GM21723 (cell line): ENCODE measurements at regions not wholly inside any gene's neighbourhood (a gene's known extent, or its start where the extent isn't known, plus 50 kb on each side); places are given as distances from the start of the nearest gene placed in this dataset.

Experiments
- ATAC-seq: cut with Tn5 transposase; IDR thresholded peaks from one replicate; pipeline ENCODE4 v1.9.1; 2021; ENCODE audit warnings: mild to moderate bottlenecking, moderate library complexity; ENCODE audit not compliant: unreplicated experiment

DNA sequence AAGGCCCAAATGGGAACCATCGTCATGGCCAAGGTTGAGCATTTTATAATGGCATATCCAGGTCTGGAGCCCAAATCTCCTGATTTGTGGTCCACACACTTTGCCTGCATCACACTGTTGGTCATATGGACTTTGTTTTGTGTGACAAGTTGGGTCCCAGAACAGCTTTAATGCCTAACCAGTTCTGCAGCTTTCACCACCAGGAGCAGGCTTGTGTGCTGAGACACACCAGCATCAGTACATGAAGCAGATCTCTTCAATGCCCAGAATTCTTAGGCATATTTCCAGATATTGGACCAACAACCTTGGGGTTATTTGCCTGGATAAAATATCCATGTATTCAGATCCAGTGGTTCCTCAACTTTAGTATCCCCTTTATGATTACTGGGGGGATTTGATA, 371.3 kb downstream of the FBXW7 start:
- ATAC-seq, result no peak

DNA sequence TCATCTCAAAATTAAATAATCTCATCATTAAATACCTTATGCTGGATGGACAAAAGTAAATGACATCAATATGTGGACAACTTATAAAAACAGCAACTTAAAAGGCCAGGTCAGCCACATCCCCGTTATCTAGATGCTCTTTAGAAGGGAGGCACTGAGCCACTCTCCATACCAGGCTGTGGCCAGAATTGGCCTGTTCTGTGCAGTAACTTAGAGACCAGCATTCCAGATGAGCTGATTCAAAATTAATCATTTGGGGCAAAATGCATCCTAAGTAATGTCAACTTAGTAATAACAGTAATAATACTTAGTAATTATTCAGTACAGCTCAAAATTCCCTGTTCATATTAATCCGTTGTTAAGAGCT, 373.6 kb downstream of the FBXW7 start:
- ATAC-seq, result no peak

DNA sequence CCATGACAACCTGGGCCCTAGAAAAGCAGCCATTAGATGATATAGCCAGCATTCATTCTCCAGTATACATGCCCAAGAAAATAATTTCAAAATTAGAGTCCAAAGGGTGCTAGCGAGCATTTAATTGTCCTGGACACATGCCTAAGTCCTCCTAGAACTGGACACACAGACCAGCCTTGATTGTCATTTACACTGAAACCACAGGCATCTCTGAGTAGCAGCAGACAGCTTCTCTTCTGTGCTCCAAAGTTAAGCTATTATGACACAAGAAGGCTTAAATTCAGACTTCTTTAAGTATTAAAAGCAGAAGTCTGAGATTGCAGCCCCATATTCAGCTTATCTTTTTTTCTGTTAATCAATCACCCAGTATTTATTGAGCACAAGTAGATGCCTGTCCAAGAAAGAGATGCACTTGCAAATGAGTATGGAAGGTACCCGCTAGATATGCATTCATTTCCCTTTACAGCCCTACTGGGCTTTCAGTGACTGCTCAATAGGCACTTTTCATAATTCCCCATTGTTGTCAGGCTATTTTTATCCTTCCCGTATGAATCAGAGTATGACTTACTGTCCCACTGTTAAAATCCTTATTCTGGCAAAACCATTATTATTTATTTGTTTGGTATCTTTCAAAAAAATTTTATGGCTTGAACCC, 374.1 kb downstream of the FBXW7 start:
- no peak for ATAC-seq

DNA sequence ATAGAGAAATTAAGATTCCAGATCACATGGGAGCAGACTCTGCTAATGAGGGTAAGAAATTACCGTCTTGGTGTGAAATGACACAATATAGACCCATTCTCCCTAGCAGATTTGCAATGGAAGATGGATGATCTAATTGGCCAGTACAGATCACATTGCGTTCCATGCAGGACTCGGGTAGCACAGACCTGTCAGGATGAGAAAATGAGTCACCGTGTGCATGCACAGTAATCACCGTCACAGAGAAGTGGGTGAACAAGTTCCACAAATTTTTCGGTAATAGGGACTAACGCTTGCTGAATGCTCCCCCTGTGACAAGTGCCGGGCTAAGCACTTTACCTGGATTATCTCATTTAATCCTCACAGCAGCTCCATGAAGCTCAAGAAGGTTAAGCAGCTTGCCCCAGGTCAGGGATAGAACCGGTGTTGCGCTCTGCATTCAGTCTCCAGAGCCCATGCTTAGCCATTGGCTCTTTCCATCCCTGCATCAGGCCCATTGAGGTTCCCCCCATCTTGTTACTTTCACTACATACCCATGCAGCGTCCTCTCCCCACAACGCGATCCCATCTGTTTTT, 375.6 kb downstream of the FBXW7 start:
- ATAC-seq, result no peak

DNA sequence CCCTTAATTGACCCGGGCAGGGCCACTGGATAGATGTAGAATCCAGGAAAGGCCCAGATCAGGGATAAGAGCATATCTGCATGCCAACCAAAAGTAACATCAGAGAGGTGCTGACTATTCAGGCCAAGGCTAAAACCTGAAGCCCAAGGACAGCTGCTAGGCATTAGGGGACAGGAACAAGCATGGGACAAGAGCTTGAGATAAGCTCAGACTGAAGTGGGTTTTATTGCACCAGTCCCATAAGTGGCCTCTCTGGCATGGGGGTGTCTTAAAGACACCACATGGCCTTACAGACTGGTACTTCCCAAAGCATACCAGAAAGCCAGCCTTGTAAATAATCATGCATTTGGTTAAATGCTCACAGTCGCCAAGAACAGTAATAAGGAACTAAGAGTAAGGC, 376.1 kb downstream of the FBXW7 start:
- ATAC-seq, result no peak

DNA sequence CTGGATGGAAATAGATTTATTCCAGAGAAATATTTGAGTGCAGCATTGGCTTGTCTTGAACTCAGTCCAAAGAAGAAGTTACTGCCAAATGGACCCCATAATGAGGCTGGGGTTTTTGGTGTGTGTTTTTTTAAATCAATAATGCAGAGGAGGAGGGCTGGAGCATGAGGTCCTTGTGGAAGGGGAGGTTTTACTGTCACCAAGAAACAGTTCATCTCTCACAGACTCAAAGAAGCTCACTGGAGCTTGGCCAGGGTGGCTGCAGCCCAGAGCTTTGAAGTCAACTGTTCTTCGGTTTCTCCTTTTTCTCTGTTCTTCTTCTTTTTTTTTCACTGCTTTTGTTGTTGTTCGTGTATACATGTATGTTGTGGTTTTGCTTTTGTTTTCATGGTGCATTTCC, 377.7 kb downstream of the FBXW7 start:
- ATAC-seq, result no peak

DNA sequence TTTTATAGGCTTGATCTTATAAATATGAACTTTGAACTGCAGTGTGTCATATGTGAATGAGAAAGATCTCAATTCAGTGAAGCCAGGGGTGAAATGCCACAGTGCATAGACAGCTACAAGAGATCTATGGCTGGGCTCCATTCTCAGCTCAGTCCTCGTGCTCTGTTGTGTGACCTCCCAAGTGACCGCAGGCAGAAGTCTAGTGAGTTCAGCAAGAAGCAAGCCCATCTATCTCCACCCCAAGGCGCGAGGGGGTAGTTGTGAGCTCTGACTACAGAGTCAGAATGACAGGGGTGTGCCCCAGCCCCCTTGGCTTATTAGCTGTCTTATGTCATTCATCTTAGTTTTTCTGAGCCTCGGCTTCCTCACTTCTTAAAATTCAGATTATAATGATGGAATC, 378.3 kb downstream of the FBXW7 start:
- ATAC-seq, result no peak

DNA sequence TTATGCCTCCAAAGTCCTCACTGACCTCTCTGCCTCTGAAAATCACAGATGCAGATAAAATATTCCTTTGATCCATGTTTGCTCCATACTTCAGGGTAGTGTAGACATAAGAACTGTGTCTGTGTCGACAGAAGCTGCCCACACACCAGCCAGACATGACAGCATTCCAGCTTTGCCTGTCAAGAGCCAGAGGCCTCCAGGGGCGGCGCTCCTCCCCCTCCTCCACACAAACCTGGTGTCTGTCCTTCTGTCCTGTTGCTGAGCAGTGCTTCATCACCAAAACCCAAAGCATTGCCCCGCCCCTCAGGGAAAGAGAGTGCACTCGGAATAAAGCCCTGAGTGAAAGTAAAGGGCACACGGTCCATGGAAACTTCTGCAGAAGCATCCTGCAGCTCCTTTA, 379.4 kb downstream of the FBXW7 start:
- no peak for ATAC-seq

DNA sequence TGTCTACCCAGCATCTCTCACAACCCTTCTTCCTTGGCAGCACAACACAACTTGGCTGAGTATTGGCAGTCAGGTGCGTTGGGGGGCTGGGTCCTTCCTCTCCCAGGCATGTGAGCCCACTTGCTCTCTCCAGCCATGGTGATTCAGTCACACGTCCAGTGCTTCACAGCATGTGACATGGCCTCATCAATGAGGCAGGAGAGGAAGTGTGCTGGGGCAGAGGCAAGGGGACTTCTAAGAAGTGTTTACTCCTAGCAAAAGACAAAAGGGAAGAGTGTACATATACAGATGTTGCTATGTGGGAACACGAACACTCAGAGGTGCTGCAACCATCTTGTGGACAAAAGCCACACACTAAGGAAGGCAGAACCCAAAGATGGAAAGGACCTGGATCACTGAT, 380.8 kb downstream of the FBXW7 start:
- ATAC-seq, result no peak

DNA sequence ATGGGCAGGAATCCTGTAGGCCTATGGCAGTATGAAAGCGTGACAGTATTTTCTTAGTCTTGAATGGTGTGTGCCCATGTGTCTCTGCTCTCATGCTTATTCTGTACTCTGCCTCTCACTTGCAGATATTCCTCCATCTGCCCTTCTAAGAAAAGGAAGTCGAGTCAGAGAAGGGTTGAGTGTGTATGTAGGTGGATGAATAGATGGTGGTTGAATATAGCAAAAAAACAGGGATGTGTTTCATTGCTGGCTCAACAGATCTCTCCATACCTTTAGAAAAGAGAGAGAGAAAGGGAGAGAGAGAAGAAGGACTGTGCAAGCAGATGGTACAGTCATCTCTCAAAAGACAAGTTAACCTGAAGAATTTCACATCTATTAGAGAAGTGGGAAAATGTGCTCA, 381.5 kb downstream of the FBXW7 start:
- no peak for ATAC-seq

DNA sequence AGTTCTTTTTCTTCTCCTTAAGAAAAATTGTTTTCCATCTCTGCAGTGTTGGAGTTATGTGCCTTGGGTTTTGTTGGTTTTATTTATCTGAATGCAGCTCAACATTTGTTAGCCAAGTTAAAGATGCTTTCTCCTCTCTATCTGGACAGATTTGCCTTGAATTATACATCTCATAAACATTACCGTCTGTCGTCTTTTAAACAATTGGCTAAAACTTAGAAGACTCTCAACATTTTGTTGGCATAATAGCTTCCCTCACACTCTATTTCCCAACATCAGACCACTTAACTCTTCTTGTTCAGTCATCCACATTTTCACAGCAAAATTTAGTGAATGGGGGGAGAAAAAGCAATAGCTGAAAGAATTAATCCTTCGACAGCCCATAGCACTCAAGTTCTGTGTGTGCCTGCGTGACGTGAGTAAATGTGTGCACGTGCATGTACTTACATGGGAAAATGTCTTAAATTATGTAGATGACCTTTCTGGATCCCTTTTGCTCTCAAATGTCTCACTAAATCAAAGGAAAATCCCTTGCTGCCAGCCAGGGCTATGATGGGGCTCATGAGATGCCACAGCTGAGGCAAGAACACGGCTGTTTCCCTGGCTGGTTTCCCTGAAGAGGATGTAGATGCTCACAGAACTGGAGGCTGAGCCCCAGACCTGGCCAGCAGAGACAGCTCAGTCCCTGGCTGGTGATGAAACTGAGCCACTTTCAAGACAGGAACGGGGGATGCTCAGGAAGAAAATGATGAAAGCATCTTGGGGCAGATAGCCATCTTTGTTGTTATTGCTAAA, 382.2 kb downstream of the FBXW7 start:
- no peak for ATAC-seq

DNA sequence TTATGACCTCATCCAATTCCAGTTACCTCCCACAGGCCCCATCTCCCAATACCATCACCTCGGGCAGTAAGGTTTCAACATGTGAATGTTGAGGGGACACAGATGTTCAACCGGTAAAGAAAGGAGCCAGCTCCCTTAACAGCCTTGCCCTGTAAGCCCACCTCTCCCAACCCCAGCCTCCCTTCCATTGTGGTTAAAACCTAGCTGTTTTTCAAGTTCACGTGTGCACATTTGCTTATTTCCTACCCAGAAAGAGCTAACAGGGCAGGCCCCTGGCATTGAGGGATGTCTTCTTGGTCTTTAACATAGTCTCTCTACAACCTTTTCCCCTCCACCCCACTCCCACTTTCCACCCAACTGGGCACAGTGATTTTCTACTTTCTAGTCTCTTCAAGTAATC, 385.7 kb downstream of the FBXW7 start:
- no peak for ATAC-seq

DNA sequence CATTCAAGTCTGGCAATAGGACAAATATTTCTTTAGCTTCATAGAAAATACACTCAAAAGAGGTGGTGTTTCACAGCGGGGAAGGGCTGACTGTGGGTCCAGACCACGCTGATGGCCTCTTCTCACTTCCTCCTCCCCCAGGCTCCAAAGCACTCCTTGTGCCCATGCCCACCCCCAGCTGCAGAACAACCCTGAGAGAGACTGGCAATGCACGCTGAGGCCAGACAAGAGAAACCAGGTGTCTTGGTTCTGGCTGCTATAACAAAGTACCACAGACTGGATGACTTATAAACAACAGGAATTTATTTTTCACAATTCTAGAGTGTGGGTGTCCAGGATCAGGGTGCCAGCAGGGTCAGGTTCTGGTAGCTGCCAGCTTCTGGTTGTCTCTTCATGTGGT, 386.1 kb downstream of the FBXW7 start:
- ATAC-seq, result no peak

DNA sequence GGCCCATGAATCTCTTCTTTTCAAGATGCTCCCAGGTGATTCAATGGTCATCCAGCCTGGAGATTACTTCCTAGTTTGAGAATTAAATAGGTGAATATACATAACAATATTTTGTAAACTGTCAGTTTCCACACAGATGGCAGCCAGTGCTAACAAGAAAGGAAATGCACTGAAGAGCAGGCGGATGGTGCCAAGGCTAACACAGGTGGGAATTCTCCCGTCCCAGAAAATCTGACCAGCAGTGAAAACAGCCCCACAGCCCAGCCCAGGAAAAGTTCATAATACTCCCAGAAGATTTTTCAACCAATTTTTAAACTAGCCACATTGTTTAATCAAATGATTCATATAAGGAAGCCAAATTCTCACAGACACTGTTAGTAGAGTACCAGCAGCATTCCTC, 387.2 kb upstream of the GATB start:
- no peak for ATAC-seq

DNA sequence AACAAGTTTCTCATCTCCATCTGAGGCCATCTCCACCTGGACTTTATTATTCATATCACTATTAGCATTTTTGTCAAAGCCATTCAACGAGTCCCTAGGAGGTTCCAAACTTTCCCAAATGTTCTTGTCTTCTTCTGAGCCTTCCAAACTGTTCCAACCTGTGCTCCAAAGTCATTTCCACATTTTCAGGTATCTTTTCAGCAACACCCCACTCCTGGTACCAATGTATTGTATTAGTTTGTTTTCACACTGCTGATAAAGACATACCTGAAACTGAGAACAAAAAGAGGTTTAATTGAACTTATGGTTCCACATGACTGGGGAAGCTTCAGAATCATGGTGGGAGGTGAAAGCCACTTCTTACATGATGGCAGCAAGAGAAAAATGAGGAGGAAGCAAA, 385.4 kb upstream of the GATB start:
- ATAC-seq, result no peak

DNA sequence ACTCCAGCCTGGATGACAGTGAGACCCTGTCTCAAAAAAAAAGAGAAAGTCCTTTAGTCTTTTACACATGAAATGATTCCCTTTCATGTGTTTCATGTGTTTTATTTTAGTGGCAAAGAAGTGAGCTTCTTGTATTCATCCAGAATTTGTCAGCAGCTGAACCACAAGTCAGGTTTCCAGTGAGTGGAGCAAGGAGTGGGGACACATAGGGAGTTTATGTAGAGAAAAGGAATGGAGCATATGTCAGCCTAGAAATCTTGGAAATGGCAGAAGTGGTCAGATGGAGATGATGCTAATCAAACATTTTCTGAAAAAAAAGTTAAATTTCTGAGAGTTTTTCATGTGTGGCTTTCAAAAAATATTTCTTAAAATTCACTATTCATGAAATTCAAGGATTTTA, 383.0 kb upstream of the GATB start:
- ATAC-seq, result no peak

DNA sequence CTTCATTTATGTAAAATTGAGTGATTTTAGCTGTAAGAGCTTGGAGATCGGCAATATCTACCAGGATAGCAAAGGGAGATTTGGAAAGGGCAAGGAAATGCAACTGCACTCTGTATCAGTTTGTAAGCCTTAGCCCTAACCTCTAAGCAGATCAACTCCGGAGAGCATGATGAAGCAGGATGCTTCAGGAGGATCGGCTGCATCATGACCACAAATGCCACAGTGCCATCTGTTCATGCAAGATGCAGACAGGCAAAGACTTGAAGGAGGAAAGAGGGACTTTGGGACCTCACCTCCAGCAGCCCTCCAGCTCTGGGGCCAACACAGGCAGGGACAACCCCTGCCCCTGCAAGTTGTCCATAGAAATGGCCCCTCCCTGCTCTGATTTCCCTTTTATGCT, 377.6 kb upstream of the GATB start:
- ATAC-seq, result no peak

DNA sequence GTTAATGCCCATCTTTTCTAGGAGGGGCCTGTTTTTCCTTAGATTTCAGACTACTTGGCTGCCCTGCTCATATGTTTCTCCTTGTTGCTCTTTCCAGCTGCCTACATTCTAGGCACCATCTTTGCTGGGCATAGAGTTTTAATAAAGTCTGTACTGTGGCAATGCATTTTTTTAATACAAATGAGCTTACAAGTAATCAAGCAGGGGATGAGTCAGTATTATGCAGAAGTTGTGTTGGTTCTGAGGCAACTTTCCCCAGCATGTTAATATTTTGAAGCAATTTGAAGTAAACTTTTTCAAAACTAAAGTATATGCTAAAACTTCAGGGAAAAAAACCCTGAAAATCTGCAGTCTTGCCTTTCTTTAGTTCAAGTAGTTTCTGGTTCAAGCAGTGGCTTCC, 372.0 kb upstream of the GATB start:
- no peak for ATAC-seq

DNA sequence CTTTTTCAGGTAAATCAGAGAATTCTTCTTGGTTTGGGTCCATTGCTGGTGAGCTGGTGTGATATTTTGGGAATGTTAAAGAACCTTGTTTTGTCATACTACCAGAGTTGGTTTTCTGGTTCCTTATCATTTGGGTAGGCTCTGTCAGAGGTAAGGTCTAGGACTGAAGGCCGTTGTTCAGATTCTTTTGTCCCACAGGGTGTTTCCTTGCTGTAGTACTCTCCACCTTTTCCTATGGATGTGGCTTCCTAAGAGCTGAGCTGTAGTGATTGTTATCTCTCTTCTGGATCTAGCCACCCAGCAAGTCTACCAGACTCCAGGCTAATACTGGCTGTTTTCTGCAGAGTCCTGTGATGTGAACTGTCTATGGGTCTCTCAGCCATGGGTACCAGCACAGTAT, 367.5 kb upstream of the GATB start:
- no peak for ATAC-seq

DNA sequence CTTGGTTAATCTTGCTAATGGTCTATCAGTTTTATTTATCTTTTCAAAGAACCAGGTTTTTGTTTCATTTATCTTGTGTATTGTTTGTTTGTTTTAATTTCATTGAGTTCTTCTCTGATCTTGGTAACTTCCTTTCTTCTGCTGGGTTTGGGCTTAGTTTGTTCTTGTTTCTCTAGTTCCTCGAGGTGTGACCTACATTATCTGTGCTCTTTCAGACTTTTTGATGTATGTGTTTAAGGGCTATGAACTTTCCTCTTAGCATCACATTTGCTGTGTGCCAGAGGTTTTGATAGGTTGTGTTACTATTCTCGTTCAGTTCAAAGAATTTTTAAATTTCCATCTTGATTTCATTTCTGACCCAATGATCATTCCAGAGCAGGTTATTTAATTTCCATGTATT, 365.4 kb upstream of the GATB start:
- no peak for ATAC-seq

DNA sequence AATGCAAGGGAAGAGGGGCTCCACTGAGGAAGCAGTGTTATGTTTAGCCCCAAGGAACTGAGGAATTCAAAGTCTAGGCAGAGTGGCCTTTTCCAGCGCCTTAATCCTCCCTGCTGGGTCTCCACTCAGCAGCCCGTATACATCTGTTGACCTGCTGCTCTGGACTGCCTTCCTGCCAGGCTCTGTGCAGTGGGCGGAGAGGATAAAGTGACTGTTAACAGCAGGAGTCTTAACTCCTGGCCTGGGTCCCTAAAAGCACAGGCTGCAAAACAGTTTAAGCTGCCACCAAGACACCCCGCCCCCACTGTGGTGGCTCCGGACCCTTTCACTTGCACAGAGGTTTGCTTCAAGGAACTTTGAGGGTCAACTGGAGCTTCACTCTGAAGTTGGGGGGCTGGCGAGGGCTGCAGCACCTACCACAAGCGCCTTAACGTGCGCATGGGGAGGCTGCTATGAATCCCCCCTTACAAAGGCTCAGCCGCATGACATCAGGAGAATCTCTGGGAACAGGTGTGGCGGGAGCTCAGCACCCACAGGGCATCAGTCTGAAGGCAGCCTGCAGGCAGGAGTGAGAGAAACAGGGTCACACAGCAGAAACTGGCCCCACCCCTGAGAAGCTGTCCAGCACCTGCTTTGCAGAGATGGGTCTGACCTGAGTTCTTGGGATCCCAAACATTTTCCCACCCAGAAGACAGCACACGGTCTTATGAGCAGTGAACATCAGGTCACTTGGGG, 358.2 kb upstream of the GATB start:
- ATAC-seq, result no peak

DNA sequence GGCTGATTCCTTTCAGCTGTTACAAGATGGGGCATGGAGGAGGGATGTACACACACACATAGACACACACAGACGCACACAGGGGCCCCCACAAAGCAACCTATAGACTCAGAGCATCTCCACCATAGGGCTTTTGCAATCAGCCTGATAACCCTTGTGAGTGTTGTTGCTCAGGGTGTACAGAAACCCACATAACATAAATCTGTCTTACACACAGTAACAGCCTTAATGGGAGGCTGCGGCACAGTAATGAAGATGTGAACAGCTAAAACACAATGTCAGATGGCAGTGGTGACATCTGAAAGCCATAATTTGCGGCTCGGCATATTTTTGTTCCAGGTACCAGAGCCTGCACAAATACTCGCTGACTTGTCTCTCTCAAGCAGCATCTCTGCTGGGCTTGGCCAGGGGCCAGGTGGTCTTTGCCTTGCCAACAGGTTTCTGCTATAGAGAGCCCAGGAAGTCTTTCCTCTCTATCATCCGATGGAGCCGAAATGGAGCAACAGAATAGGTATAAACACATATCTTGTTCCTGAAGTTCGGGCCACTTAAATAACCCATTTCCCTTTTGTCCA, 357.2 kb upstream of the GATB start:
- no peak for ATAC-seq
